ENCODE measurements at regions not wholly inside any gene's neighbourhood (a gene's known extent, or its start where the extent isn't known, plus 50 kb on each side); places are given as distances from the start of the nearest gene placed in this dataset.

GRCh38 chr9:8088477-8088876, 288.9 kb upstream of the DMAC1 start:
- no peak for ATAC-seq

GRCh38 chr9:8085986-8086385, 286.4 kb upstream of the DMAC1 start:
- no peak for TF ChIP-seq PATZ1 (CRISPR knock-in tag; IDR thresholded peaks at IDR 0.05; ENCODE audit: borderline replicate concordance)
- TF ChIP-seq OSR1 (CRISPR knock-in tag; IDR thresholded peaks at IDR 0.05), result no peak
- no peak for TF ChIP-seq GLIS3 (CRISPR knock-in tag; IDR thresholded peaks at IDR 0.05)
- no peak for TF ChIP-seq RARB (CRISPR knock-in tag; IDR thresholded peaks at IDR 0.05)
- no peak for TF ChIP-seq TOX (CRISPR knock-in tag; IDR thresholded peaks at IDR 0.05; ENCODE audit: borderline replicate concordance)
- TF ChIP-seq PPARA (CRISPR knock-in tag; IDR thresholded peaks at IDR 0.05; ENCODE audit: borderline replicate concordance), result no peak
- no peak for TF ChIP-seq TCF4 (CRISPR knock-in tag; IDR thresholded peaks at IDR 0.05; ENCODE audit: borderline replicate concordance)
- no peak for TF ChIP-seq ISL1 (CRISPR knock-in tag; IDR thresholded peaks at IDR 0.05)
- no peak for TF ChIP-seq ESRRG (CRISPR knock-in tag; IDR thresholded peaks at IDR 0.05)
- no peak for TF ChIP-seq ZC3H10 (CRISPR knock-in tag; IDR thresholded peaks at IDR 0.05)
- no peak for TF ChIP-seq ZFP3 (CRISPR knock-in tag; IDR thresholded peaks at IDR 0.05)
- no peak for TF ChIP-seq ZFP30 (CRISPR knock-in tag; IDR thresholded peaks at IDR 0.05)
- no peak for TF ChIP-seq ZNF70 (CRISPR knock-in tag; IDR thresholded peaks at IDR 0.05)
- TF ChIP-seq, protein P1, sequence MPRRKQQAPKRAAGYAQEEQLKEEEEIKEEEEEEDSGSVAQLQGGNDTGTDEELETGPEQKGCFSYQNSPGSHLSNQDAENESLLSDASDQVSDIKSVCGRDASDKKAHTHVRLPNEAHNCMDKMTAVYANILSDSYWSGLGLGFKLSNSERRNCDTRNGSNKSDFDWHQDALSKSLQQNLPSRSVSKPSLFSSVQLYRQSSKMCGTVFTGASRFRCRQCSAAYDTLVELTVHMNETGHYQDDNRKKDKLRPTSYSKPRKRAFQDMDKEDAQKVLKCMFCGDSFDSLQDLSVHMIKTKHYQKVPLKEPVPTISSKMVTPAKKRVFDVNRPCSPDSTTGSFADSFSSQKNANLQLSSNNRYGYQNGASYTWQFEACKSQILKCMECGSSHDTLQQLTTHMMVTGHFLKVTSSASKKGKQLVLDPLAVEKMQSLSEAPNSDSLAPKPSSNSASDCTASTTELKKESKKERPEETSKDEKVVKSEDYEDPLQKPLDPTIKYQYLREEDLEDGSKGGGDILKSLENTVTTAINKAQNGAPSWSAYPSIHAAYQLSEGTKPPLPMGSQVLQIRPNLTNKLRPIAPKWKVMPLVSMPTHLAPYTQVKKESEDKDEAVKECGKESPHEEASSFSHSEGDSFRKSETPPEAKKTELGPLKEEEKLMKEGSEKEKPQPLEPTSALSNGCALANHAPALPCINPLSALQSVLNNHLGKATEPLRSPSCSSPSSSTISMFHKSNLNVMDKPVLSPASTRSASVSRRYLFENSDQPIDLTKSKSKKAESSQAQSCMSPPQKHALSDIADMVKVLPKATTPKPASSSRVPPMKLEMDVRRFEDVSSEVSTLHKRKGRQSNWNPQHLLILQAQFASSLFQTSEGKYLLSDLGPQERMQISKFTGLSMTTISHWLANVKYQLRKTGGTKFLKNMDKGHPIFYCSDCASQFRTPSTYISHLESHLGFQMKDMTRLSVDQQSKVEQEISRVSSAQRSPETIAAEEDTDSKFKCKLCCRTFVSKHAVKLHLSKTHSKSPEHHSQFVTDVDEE (CRISPR knock-in tag; IDR thresholded peaks at IDR 0.05), result no peak
- no peak for ATAC-seq

More at GRCh38 chr9:8088477-8088876, 288.9 kb upstream of the DMAC1 start:
- no peak for TF ChIP-seq OSR1 (CRISPR knock-in tag; IDR thresholded peaks at IDR 0.05)
- TF ChIP-seq POU6F1 (CRISPR knock-in tag; IDR thresholded peaks at IDR 0.05; ENCODE audit: borderline replicate concordance, low read depth), result no peak
- TF ChIP-seq ARNTL (CRISPR knock-in tag; IDR thresholded peaks at IDR 0.05; ENCODE audit: borderline replicate concordance, low read depth), result no peak
- no peak for TF ChIP-seq PATZ1 (CRISPR knock-in tag; IDR thresholded peaks at IDR 0.05; ENCODE audit: borderline replicate concordance)
- TF ChIP-seq RARB (CRISPR knock-in tag; IDR thresholded peaks at IDR 0.05), result no peak
- TF ChIP-seq PPARA (CRISPR knock-in tag; IDR thresholded peaks at IDR 0.05; ENCODE audit: borderline replicate concordance), result no peak
- no peak for TF ChIP-seq TCF4 (CRISPR knock-in tag; IDR thresholded peaks at IDR 0.05; ENCODE audit: borderline replicate concordance)
- no peak for TF ChIP-seq ZNF565 (CRISPR knock-in tag; conservative IDR thresholded peaks at IDR 0.05; ENCODE audit: low read depth)
- TF ChIP-seq ZFP3 (CRISPR knock-in tag; IDR thresholded peaks at IDR 0.05), result no peak
- TF ChIP-seq, protein P2, sequence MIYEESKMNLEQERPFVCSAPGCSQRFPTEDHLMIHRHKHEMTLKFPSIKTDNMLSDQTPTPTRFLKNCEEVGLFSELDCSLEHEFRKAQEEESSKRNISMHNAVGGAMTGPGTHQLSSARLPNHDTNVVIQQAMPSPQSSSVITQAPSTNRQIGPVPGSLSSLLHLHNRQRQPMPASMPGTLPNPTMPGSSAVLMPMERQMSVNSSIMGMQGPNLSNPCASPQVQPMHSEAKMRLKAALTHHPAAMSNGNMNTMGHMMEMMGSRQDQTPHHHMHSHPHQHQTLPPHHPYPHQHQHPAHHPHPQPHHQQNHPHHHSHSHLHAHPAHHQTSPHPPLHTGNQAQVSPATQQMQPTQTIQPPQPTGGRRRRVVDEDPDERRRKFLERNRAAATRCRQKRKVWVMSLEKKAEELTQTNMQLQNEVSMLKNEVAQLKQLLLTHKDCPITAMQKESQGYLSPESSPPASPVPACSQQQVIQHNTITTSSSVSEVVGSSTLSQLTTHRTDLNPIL (CRISPR knock-in tag; IDR thresholded peaks at IDR 0.05; ENCODE audit: low read depth), result no peak

GRCh38 chr9:8078641-8079140, 279.1 kb upstream of the DMAC1 start:
- ATAC-seq, result no peak
- TF ChIP-seq ZC3H10 (CRISPR knock-in tag; IDR thresholded peaks at IDR 0.05) (no peak), OSR1 (CRISPR knock-in tag; IDR thresholded peaks at IDR 0.05) (no peak), ZNF565 (CRISPR knock-in tag; conservative IDR thresholded peaks at IDR 0.05; ENCODE audit: low read depth) (no peak), ESRRG (CRISPR knock-in tag; IDR thresholded peaks at IDR 0.05) (no peak), TCF4 (CRISPR knock-in tag; IDR thresholded peaks at IDR 0.05; ENCODE audit: borderline replicate concordance) (no peak), PATZ1 (CRISPR knock-in tag; IDR thresholded peaks at IDR 0.05; ENCODE audit: borderline replicate concordance) (no peak), POU6F1 (CRISPR knock-in tag; IDR thresholded peaks at IDR 0.05; ENCODE audit: borderline replicate concordance, low read depth) (no peak), RARB (CRISPR knock-in tag; IDR thresholded peaks at IDR 0.05) (no peak)
- TF ChIP-seq, protein P1 (CRISPR knock-in tag; IDR thresholded peaks at IDR 0.05), result no peak

Measured in SK-N-SH treated with all-trans-retinoic acid at 6 μM for 48 hours (cell line).